ENCODE measurements at regions not wholly inside any gene's neighbourhood (a gene's known extent, or its start where the extent isn't known, plus 50 kb on each side); places are given as distances from the start of the nearest gene placed in this dataset.

DNA sequence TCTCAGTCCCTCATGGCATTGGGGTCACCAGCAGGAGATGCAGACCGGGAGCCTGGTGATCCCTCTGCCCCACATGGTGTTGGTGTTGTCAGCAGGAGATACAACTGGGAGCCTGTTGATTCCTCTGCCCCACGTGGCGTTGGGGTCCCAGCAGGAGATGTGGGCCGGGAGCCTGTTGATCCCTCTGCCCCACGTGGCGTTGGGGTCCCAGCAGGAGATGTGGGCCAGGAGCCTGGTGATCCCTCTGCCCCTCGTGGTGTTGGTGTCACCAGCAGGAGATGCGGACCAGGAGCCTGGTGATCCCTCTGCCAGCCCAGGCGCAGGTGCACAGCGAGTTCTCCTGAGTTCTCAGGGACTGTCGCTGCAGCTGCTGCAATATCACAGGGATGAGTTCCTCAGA, 229.6 kb upstream of the C1orf174 start:
- Histone ChIP-seq H2AFZ (ENCODE audit: low read depth, low read length) (no peak overlapping the region), H3K79me2 (ENCODE audit: control insufficient read depth, insufficient read depth, low read length) (no peaks in the 10 kb centered on the region), H3K4me3 (replicated peaks in 1 of 3; ENCODE audit: insufficient read depth in 1 of 3, low read depth in 1 of 3, low read length in 3 of 3) (no peak overlapping the region), H3K4me1 (ENCODE audit: control insufficient read depth, extremely low read depth, insufficient read depth, low read length) (no peaks in the 10 kb centered on the region), H3K27me3 (ENCODE audit: control insufficient read depth in 2 of 2, insufficient read depth in 2 of 2, low read length in 2 of 2) (no peaks in the 10 kb centered on the region), H3K27ac (ENCODE audit: insufficient read depth, low read depth, low read length) (no peak overlapping the region), H3K36me3 (ENCODE audit: control insufficient read depth in 2 of 2, extremely low read depth in 1 of 2, insufficient read depth in 2 of 2, low read length in 2 of 2) (no peaks in the 10 kb centered on the region), H3K4me2 (ENCODE audit: insufficient read depth, low read length) (no peak overlapping the region), H3K9me1 (replicated peaks; ENCODE audit: control insufficient read depth, extremely low read depth, insufficient read depth, low read length) (no peaks in the 10 kb centered on the region), H3K9me3 (replicated peaks; ENCODE audit: control insufficient read depth, insufficient read depth, low read length) (no peaks in the 10 kb centered on the region), H3K9ac (replicated peaks; ENCODE audit: extremely low read depth, insufficient read depth, low read length) (no peak overlapping the region), H4K20me1 (replicated peaks; ENCODE audit: control insufficient read depth, extremely low read depth, insufficient read depth, low read length) (no peaks in the 10 kb centered on the region)
- no TSS peak for BruUV-seq (replicated peaks)
- dilution Hi-C loops (cut with MboI; ENCODE audit: extremely low pct_ligation_motif_present, low sequenced_read_pairs) (no loop called here), intact Hi-C loops (cut with micrococcal nuclease) (loop anchor here (5.0 kb wide), 1 partner anchor 948 kb away; no protein-coding TSS in a partner anchor)
- no peak for DNase-seq (ENCODE audit: low read depth, low spot score)
- CTCF ChIA-PET: no interaction called here
- no peak for TF ChIP-seq JUN (IDR thresholded peaks at IDR 0.05; ENCODE audit: borderline replicate concordance, insufficient read depth, insufficient read length, low read depth)
- no peak for TF ChIP-seq FOS (IDR thresholded peaks at IDR 0.05; ENCODE audit: borderline replicate concordance, insufficient read depth, low read length)
- TF ChIP-seq, protein P1, sequence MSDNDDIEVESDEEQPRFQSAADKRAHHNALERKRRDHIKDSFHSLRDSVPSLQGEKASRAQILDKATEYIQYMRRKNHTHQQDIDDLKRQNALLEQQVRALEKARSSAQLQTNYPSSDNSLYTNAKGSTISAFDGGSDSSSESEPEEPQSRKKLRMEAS (IDR thresholded peaks at IDR 0.05; ENCODE audit: insufficient read depth, insufficient read length): no peak
- TF ChIP-seq GATA2 (IDR thresholded peaks at IDR 0.05; ENCODE audit: insufficient read depth, insufficient read length, low read depth, low read length): no peak
- no peak for TF ChIP-seq POLR2A (IDR thresholded peaks at IDR 0.05; ENCODE audit: low read depth, low read length)
- TF ChIP-seq POLR2AphosphoS5 (IDR thresholded peaks at IDR 0.05; ENCODE audit: insufficient read depth, low read depth, low read length): no peak
- TF ChIP-seq, protein P2, sequence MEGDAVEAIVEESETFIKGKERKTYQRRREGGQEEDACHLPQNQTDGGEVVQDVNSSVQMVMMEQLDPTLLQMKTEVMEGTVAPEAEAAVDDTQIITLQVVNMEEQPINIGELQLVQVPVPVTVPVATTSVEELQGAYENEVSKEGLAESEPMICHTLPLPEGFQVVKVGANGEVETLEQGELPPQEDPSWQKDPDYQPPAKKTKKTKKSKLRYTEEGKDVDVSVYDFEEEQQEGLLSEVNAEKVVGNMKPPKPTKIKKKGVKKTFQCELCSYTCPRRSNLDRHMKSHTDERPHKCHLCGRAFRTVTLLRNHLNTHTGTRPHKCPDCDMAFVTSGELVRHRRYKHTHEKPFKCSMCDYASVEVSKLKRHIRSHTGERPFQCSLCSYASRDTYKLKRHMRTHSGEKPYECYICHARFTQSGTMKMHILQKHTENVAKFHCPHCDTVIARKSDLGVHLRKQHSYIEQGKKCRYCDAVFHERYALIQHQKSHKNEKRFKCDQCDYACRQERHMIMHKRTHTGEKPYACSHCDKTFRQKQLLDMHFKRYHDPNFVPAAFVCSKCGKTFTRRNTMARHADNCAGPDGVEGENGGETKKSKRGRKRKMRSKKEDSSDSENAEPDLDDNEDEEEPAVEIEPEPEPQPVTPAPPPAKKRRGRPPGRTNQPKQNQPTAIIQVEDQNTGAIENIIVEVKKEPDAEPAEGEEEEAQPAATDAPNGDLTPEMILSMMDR (IDR thresholded peaks at IDR 0.05; ENCODE audit: extremely low read depth in 1 of 2, insufficient read depth in 1 of 2, low read depth in 1 of 2, low read length in 2 of 2): no peak
- no peak for TF ChIP-seq MYC (IDR thresholded peaks at IDR 0.05; ENCODE audit: low read depth, low read length)
- TF ChIP-seq EZH2 (IDR thresholded peaks at IDR 0.05; ENCODE audit: borderline replicate concordance, low read depth, low read length, severe bottlenecking): no peak
- POLR2A ChIA-PET: no interaction called here
- no peak for FAIRE-seq
